ENCODE measurements at regions not wholly inside any gene's neighbourhood (a gene's known extent, or its start where the extent isn't known, plus 50 kb on each side); places are given as distances from the start of the nearest gene placed in this dataset.

DNA sequence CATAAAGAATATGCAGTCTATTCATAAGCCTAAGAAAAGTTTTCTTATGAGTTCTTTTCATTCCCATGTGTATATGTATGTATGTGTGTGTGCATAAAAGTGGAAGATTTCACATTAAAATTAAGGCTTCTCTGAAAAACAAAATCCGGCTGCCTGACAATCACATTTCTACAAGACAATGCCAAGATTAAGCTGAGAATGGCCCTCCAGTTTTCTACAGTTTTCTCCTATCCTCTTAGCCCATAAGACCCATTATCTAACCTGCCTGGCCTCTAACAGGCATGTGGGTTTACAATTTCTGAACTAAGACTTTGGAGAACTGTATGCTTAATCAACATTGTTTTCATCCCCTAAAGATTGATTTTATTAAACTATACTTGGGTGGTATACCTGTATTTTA, 446.0 kb upstream of the SEMA3A start:
- TF ChIP-seq, protein P1, sequence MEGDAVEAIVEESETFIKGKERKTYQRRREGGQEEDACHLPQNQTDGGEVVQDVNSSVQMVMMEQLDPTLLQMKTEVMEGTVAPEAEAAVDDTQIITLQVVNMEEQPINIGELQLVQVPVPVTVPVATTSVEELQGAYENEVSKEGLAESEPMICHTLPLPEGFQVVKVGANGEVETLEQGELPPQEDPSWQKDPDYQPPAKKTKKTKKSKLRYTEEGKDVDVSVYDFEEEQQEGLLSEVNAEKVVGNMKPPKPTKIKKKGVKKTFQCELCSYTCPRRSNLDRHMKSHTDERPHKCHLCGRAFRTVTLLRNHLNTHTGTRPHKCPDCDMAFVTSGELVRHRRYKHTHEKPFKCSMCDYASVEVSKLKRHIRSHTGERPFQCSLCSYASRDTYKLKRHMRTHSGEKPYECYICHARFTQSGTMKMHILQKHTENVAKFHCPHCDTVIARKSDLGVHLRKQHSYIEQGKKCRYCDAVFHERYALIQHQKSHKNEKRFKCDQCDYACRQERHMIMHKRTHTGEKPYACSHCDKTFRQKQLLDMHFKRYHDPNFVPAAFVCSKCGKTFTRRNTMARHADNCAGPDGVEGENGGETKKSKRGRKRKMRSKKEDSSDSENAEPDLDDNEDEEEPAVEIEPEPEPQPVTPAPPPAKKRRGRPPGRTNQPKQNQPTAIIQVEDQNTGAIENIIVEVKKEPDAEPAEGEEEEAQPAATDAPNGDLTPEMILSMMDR (IDR thresholded peaks at IDR 0.05; ENCODE audit: low read length) = no peak
- TF ChIP-seq EZH2 (optimal IDR thresholded peaks at IDR 0.05; ENCODE audit: low read depth, low read length) = no peak

All from MM.1S (cell line).